GM21528 (cell line): ENCODE measurements at regions not wholly inside any gene's neighbourhood (a gene's known extent, or its start where the extent isn't known, plus 50 kb on each side); places are given as distances from the start of the nearest gene placed in this dataset.

ENCODE experiments used
- ATAC-seq: cut with Tn5 transposase; IDR thresholded peaks from one replicate; pipeline ENCODE4 v1.9.1; 2021; ENCODE audit warnings: mild to moderate bottlenecking, moderate library complexity; ENCODE audit not compliant: unreplicated experiment, low FRiP score

- no peak for ATAC-seq
Measured at GRCh38 chr11:71357414-71357813, 90.8 kb downstream of the DHCR7 start.

GRCh38 chr11:71356904-71357303 lies 91.3 kb downstream of the DHCR7 start:
- ATAC-seq = no peak

GRCh38 chr11:71356280-71356876 lies 91.8 kb downstream of the DHCR7 start:
- ATAC-seq = no peak

- ATAC-seq = no peak
Measured at GRCh38 chr11:71355281-71355680, 92.9 kb downstream of the DHCR7 start.

GRCh38 chr11:71354394-71355105 lies 93.6 kb downstream of the DHCR7 start:
- ATAC-seq = no peak

GRCh38 chr11:71352748-71353147 lies 95.4 kb downstream of the DHCR7 start:
- ATAC-seq = no peak

- ATAC-seq = no peak
Measured at GRCh38 chr11:71352226-71352625, 96.0 kb downstream of the DHCR7 start.

- ATAC-seq = no peak
Measured at GRCh38 chr11:71349627-71350026, 97.2 kb upstream of the SHANK2 start.

- ATAC-seq = no peak
Measured at GRCh38 chr11:71343828-71344400, 91.5 kb upstream of the SHANK2 start.

- no peak for ATAC-seq
Measured at GRCh38 chr11:71342951-71343827, 90.8 kb upstream of the SHANK2 start.

GRCh38 chr11:71342116-71342515 lies 89.7 kb upstream of the SHANK2 start:
- ATAC-seq = no peak

GRCh38 chr11:71341596-71341995 lies 89.2 kb upstream of the SHANK2 start:
- no peak for ATAC-seq

- no peak for ATAC-seq
Measured at GRCh38 chr11:71341173-71341572, 88.8 kb upstream of the SHANK2 start.

GRCh38 chr11:71340086-71340606 lies 87.8 kb upstream of the SHANK2 start:
- ATAC-seq = no peak

- no peak for ATAC-seq
Measured at GRCh38 chr11:71339396-71339881, 87.1 kb upstream of the SHANK2 start.

GRCh38 chr11:71338801-71339395 lies 86.5 kb upstream of the SHANK2 start:
- no peak for ATAC-seq

GRCh38 chr11:71336996-71337754 lies 84.8 kb upstream of the SHANK2 start:
- ATAC-seq = no peak

- no peak for ATAC-seq
Measured at GRCh38 chr11:71336176-71336995, 84.0 kb upstream of the SHANK2 start.

- ATAC-seq = no peak
Measured at GRCh38 chr11:71335371-71335770, 83.0 kb upstream of the SHANK2 start.
